ENCODE measurements at regions not wholly inside any gene's neighbourhood (a gene's known extent, or its start where the extent isn't known, plus 50 kb on each side); places are given as distances from the start of the nearest gene placed in this dataset.

DNA sequence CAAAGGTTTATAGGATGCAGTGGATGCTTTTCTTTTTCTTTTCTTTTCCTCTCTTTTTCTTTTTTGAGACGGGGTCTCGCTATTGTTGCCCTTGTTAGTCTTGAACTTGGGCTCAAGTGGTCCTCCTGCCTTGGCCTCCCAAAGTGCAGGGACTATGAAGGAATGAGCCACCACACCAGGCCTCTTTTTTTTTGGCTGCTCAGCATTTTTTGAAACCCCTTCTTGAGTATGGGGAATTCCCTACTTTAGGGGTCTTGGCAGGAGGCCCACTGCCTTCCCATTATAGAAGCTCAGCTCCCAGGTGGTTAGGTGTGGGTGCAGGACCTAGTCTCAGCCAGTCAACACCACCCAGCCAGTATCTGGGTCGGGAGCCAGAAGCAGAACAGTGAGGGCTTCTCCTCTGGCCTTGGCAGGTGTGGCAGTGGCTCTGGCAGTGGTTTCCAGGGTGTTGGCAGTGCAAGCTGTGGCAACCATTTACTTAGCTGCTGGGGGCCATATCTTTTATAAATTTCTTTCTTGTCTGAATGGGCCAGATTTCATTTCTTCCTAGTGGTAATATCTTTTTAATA, 51.4 kb upstream of the ACYP2 start:
- TF ChIP-seq ZNF8 (CRISPR knock-in tag; IDR thresholded peaks at IDR 0.05) (no peak), TCF4 (CRISPR knock-in tag; IDR thresholded peaks at IDR 0.05; ENCODE audit: borderline replicate concordance) (no peak), CREB5 (CRISPR knock-in tag; IDR thresholded peaks at IDR 0.05; ENCODE audit: low read depth) (no peak), PATZ1 (CRISPR knock-in tag; IDR thresholded peaks at IDR 0.05; ENCODE audit: borderline replicate concordance) (no peak), RARB (CRISPR knock-in tag; IDR thresholded peaks at IDR 0.05) (no peak), ISL1 (CRISPR knock-in tag; IDR thresholded peaks at IDR 0.05) (no peak), BACH2 (CRISPR knock-in tag; IDR thresholded peaks at IDR 0.05; ENCODE audit: borderline replicate concordance) (no peak), ZNF70 (CRISPR knock-in tag; IDR thresholded peaks at IDR 0.05) (no peak), ESRRG (CRISPR knock-in tag; IDR thresholded peaks at IDR 0.05) (no peak), ZFP3 (CRISPR knock-in tag; IDR thresholded peaks at IDR 0.05) (no peak), ZFP30 (CRISPR knock-in tag; IDR thresholded peaks at IDR 0.05) (no peak)
- TF ChIP-seq, protein P1, sequence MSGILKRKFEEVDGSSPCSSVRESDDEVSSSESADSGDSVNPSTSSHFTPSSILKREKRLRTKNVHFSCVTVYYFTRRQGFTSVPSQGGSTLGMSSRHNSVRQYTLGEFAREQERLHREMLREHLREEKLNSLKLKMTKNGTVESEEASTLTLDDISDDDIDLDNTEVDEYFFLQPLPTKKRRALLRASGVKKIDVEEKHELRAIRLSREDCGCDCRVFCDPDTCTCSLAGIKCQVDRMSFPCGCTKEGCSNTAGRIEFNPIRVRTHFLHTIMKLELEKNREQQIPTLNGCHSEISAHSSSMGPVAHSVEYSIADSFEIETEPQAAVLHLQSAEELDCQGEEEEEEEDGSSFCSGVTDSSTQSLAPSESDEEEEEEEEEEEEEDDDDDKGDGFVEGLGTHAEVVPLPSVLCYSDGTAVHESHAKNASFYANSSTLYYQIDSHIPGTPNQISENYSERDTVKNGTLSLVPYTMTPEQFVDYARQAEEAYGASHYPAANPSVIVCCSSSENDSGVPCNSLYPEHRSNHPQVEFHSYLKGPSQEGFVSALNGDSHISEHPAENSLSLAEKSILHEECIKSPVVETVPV (CRISPR knock-in tag; IDR thresholded peaks at IDR 0.05), result no peak

Data from SK-N-SH treated with all-trans-retinoic acid at 6 μM for 48 hours (cell line).